Fibroblast of lung (primary cell): ENCODE measurements at regions not wholly inside any gene's neighbourhood (a gene's known extent, or its start where the extent isn't known, plus 50 kb on each side); places are given as distances from the start of the nearest gene placed in this dataset.

Experiments used
- DNase-seq, 2 donors: peaks; one replicate each; pipeline versions ENCODE4 v3.0.0 to v3.0.0-alpha.2; 2010; ENCODE audit warnings: low read depth in 2 of 2
- H2AFZ ChIP-seq: 2 replicates; pipeline ENCODE4 v1.5.1; 2012; ENCODE audit warnings: low read length, control low read depth, inconsistent platforms
- H3K27ac ChIP-seq: 2 replicates; pipeline ENCODE4 v1.5.1; 2011; ENCODE audit warnings: low read length, control low read depth; ENCODE audit not compliant: insufficient read depth
- H3K27me3 ChIP-seq: 2 replicates; pipeline ENCODE4 v1.5.1; 2011; ENCODE audit warnings: mild to moderate bottlenecking, low read length; ENCODE audit not compliant: control insufficient read depth, insufficient read depth
- H3K36me3 ChIP-seq: 2 replicates; pipeline ENCODE4 v1.5.1; 2011; ENCODE audit warnings: low read length; ENCODE audit not compliant: control insufficient read depth, insufficient read depth
- H3K4me1 ChIP-seq: 2 replicates; pipeline ENCODE4 v1.5.1; 2011; ENCODE audit warnings: low read length; ENCODE audit not compliant: control insufficient read depth, insufficient read depth; ENCODE audit errors: extremely low read depth
- H3K4me2 ChIP-seq: 2 replicates; pipeline ENCODE4 v1.5.1; 2011; ENCODE audit warnings: low read length, control low read depth; ENCODE audit not compliant: insufficient read depth; ENCODE audit errors: extremely low read depth
- H3K4me3 ChIP-seq, 4 experiments: fragments of 200-600 bp in 1 of 4; sonication (generic) in 1 of 4; replicated peaks in 1 of 4; 2 replicates each; pipeline ENCODE4 v1.5.1; 2011 to 2016; ENCODE audit warnings: low read length in 4 of 4, low read depth in 3 of 4, mild to moderate bottlenecking in 3 of 4, control low read depth in 2 of 4, inconsistent platforms in 1 of 4, mixed read lengths in 1 of 4; ENCODE audit not compliant: insufficient read depth in 1 of 4; ENCODE audit errors: control extremely low read depth in 1 of 4
- H3K79me2 ChIP-seq: 2 replicates; pipeline ENCODE4 v1.5.1; 2012; ENCODE audit warnings: mild to moderate bottlenecking, low read length, inconsistent platforms; ENCODE audit not compliant: control insufficient read depth, insufficient read depth
- H3K9ac ChIP-seq: 2 replicates; pipeline ENCODE4 v1.5.1; 2011; ENCODE audit warnings: mild to moderate bottlenecking, low read length, control low read depth; ENCODE audit not compliant: insufficient read depth
- H3K9me3 ChIP-seq: 2 replicates; pipeline ENCODE4 v1.5.1; 2012; ENCODE audit warnings: low read depth, low read length; ENCODE audit not compliant: control insufficient read depth, insufficient read depth
- H4K20me1 ChIP-seq: 2 replicates; pipeline ENCODE4 v1.5.1; 2011; ENCODE audit warnings: low read length; ENCODE audit not compliant: control insufficient read depth, insufficient read depth; ENCODE audit errors: extremely low read depth
- EZH2 ChIP-seq: IDR thresholded peaks from 2 replicates; pipeline ENCODE4 v1.5.1; 2012; ENCODE audit warnings: low read length, control low read depth, mild to moderate bottlenecking; ENCODE audit errors: missing control alignments
- TF ChIP-seq, protein P1 (sequence below), 2 donors: IDR thresholded peaks in 1 of 2; conservative IDR thresholded peaks in 1 of 2; 1 replicate in 1 of 2; 2 replicates in 1 of 2; pipeline ENCODE4 v1.5.1; 2011 to 2012; ENCODE audit warnings: low read length in 2 of 2, control low read depth in 1 of 2, inconsistent platforms in 1 of 2, low read depth in 1 of 2, mild to moderate bottlenecking in 1 of 2

DNA sequence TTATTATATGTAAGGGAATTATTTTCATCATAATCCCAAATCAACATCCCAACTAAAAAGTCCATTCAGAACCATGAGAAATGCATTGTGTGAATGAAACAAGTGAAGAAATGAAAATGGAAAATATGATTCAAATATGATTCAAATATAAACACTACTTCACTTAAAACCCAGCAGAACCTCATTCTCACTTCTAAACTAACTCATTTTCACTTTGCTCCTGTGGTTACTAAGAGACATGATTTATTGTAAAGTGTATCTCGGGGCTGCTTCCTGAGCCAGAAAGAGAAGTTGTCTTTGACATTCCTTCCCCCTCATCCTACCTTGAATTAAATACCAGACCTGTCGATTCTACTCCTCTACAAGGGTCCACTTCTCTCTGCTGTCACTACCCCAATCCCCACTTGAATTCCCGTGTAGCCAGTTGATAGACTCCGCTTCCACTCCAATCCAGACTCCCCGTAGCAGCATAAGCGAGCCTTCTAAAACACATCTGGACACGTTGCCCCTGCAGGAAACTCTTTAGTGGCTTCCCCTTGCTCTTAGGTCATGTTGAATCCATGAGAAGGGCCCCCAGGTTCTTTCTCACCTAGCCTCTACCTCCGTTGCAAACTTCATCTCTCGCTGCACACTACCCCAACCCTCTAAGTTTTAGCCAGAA is 697.0 kb upstream of the ID2 start:
- no peak overlapping the region for H3K9ac ChIP-seq
- H3K79me2 ChIP-seq, result no peaks in the 10 kb centered on the region
- no peaks in the 10 kb centered on the region for H3K4me1 ChIP-seq
- H3K4me3 ChIP-seq, result no peak overlapping the region
- no peak for DNase-seq
- no peaks in the 10 kb centered on the region for H4K20me1 ChIP-seq
- H3K27me3 ChIP-seq, result no peaks in the 10 kb centered on the region
- no peak overlapping the region for H2AFZ ChIP-seq
- no peak overlapping the region for H3K27ac ChIP-seq
- TF ChIP-seq EZH2, result no peak
- TF ChIP-seq, protein P1, sequence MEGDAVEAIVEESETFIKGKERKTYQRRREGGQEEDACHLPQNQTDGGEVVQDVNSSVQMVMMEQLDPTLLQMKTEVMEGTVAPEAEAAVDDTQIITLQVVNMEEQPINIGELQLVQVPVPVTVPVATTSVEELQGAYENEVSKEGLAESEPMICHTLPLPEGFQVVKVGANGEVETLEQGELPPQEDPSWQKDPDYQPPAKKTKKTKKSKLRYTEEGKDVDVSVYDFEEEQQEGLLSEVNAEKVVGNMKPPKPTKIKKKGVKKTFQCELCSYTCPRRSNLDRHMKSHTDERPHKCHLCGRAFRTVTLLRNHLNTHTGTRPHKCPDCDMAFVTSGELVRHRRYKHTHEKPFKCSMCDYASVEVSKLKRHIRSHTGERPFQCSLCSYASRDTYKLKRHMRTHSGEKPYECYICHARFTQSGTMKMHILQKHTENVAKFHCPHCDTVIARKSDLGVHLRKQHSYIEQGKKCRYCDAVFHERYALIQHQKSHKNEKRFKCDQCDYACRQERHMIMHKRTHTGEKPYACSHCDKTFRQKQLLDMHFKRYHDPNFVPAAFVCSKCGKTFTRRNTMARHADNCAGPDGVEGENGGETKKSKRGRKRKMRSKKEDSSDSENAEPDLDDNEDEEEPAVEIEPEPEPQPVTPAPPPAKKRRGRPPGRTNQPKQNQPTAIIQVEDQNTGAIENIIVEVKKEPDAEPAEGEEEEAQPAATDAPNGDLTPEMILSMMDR (conservative IDR thresholded peaks at IDR 0.05 in 1 of 2, IDR thresholded peaks at IDR 0.05 in 1 of 2; ENCODE audit: low read depth in 1 of 2, low read length in 2 of 2), result no peak
- no peaks in the 10 kb centered on the region for H3K9me3 ChIP-seq
- no peak overlapping the region for H3K4me2 ChIP-seq
- no peaks in the 10 kb centered on the region for H3K36me3 ChIP-seq

DNA sequence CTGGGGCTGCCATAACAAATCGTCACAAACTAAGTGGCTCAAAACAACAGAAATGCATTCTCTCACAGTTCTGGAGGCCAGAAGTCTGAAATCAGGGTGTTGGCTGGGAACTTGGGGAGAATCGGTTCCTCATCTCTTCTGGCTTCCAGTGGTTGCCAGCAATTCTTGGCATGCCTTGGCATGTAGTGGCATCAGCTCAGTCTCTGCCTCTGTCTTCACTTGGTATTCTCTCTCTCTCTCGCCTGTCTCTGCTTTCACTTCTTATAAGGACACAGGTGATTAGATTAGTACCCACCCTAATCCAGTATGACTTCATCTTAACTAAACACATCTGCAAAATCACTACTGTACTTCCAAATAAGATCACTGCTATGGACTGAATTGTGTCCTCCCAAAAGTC is 695.4 kb upstream of the ID2 start:
- H3K27ac ChIP-seq, result no peak overlapping the region
- H3K4me3 ChIP-seq, result no peak overlapping the region
- H3K79me2 ChIP-seq, result no peaks in the 10 kb centered on the region
- no peaks in the 10 kb centered on the region for H4K20me1 ChIP-seq
- TF ChIP-seq EZH2, result no peak
- TF ChIP-seq, protein P1 (conservative IDR thresholded peaks at IDR 0.05 in 1 of 2, IDR thresholded peaks at IDR 0.05 in 1 of 2; ENCODE audit: low read depth in 1 of 2, low read length in 2 of 2), result no peak
- no peaks in the 10 kb centered on the region for H3K4me1 ChIP-seq
- no peak overlapping the region for H3K9ac ChIP-seq
- no peaks in the 10 kb centered on the region for H3K27me3 ChIP-seq
- H3K9me3 ChIP-seq, result no peaks in the 10 kb centered on the region
- DNase-seq, result no peak
- no peak overlapping the region for H3K4me2 ChIP-seq
- H3K36me3 ChIP-seq, result no peaks in the 10 kb centered on the region
- no peak overlapping the region for H2AFZ ChIP-seq

DNA sequence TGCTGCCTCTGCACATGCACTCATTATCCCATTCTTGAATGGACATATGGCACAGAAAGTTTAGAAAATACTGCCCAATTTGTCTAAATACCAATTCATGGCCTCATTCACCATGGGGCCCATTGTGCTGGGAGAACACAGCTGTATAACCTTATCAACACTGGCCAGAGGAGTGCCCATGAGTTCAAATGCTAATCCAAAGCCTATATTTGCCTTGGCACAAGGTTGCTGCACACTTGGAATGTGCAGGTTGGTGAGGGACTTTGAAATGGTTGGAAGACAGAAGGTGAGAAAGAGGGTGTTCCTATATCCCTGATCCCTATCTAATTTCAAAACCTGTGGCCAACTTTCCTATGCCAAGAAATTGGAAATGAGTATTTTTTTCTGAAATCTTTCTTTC is 693.9 kb upstream of the ID2 start:
- H3K36me3 ChIP-seq, result no peaks in the 10 kb centered on the region
- TF ChIP-seq, protein P1 (conservative IDR thresholded peaks at IDR 0.05 in 1 of 2, IDR thresholded peaks at IDR 0.05 in 1 of 2; ENCODE audit: low read depth in 1 of 2, low read length in 2 of 2), result no peak
- no peak for TF ChIP-seq EZH2

More for the DNA sequence above, 693.9 kb upstream of the ID2 start:
- Histone ChIP-seq H3K4me2 (no peak overlapping the region), H2AFZ (no peak overlapping the region), H3K27me3 (no peaks in the 10 kb centered on the region), H3K4me3 (no peak overlapping the region), H3K9ac (no peak overlapping the region), H3K9me3 (no peaks in the 10 kb centered on the region), H3K79me2 (no peaks in the 10 kb centered on the region), H3K27ac (no peak overlapping the region), H4K20me1 (no peaks in the 10 kb centered on the region), H3K4me1 (no peaks in the 10 kb centered on the region)
- DNase-seq, result no peak
